Cardiac muscle cell (in vitro differentiated cells and primary cell): ENCODE measurements at regions not wholly inside any gene's neighbourhood (a gene's known extent, or its start where the extent isn't known, plus 50 kb on each side); places are given as distances from the start of the nearest gene placed in this dataset.

Experiments used
- DNase-seq, 2 donors: peaks; one replicate each; pipeline versions ENCODE4 v3.0.0 to v3.0.0-alpha.2; 2010 to 2017; ENCODE audit warnings: low read depth in 1 of 2, low spot score in 1 of 2
- H3K27ac ChIP-seq: fragments of 200-600 bp; sonication (generic); 2 replicates; pipeline ENCODE4 v1.5.1; 2016
- H3K27me3 ChIP-seq: fragments of 200-600 bp; sonication (generic); 2 replicates; pipeline ENCODE4 v1.6.0; 2016; ENCODE audit warnings: control low read depth
- H3K36me3 ChIP-seq: fragments of 200-600 bp; sonication (generic); 2 replicates; pipeline ENCODE4 v1.5.1; 2016; ENCODE audit warnings: control low read depth
- H3K4me1 ChIP-seq: fragments of 200-600 bp; sonication (generic); 2 replicates; pipeline ENCODE4 v1.8.1; 2017; ENCODE audit warnings: low read depth, mild to moderate bottlenecking, mixed run types
- H3K4me3 ChIP-seq: fragments of 200-600 bp; sonication (generic); 2 replicates; pipeline ENCODE4 v1.5.1; 2016; ENCODE audit warnings: mild to moderate bottlenecking
- H3K9me3 ChIP-seq: fragments of 200-600 bp; sonication (generic); 2 replicates; pipeline ENCODE4 v1.5.1; 2017; ENCODE audit warnings: low read depth, mild to moderate bottlenecking, control low read depth
- CTCF ChIP-seq: IDR thresholded peaks from 2 replicates; pipeline ENCODE4 v1.5.1; 2012; ENCODE audit warnings: low read depth, mild to moderate bottlenecking, low read length

- no peaks in the 10 kb centered on the region for H3K9me3 ChIP-seq
- no peaks in the 10 kb centered on the region for H3K4me1 ChIP-seq
- no peak for TF ChIP-seq CTCF
- no peak overlapping the region for H3K27ac ChIP-seq
- no peak overlapping the region for H3K4me3 ChIP-seq
- peak; percentile 12 to 16 for DNase-seq
- no peaks in the 10 kb centered on the region for H3K27me3 ChIP-seq
- no peaks in the 10 kb centered on the region for H3K36me3 ChIP-seq
Observed at GRCh38 chr1:80799457-80799856, 1001.3 kb upstream of the ADGRL2 start.

DNA sequence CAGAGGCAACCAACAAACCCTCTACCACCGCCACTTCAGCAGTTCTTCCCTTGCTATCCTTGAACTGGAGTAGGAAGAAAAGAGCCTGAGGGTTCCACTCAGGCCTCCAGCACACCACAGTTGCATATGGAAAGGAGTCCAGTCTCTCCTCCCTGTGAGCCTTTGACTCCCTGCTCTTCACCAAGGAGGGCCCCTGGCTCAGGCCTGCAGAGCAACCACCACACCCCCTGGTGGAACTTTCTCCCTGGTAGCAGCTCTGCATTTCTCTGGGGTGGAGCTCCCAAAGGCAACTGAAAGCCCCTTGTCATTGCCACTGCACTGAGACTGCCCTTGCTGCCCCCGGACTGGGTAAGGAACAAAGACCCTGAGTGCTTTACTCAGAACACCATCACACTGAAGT is 1021.5 kb upstream of the ADGRL2 start:
- no peak overlapping the region for H3K27ac ChIP-seq
- H3K36me3 ChIP-seq = no peaks in the 10 kb centered on the region
- no peak overlapping the region for H3K4me3 ChIP-seq
- no peaks in the 10 kb centered on the region for H3K4me1 ChIP-seq
- H3K9me3 ChIP-seq = no peaks in the 10 kb centered on the region
- H3K27me3 ChIP-seq = no peaks in the 10 kb centered on the region
- no peak for TF ChIP-seq CTCF
- no peak for DNase-seq

GRCh38 chr1:80778094-80778840 is 1022.5 kb upstream of the ADGRL2 start:
- H3K9me3 ChIP-seq = no peaks in the 10 kb centered on the region
- H3K36me3 ChIP-seq = no peaks in the 10 kb centered on the region
- DNase-seq = no peak
- H3K27ac ChIP-seq = no peak overlapping the region
- H3K27me3 ChIP-seq = no peaks in the 10 kb centered on the region
- H3K4me1 ChIP-seq = no peaks in the 10 kb centered on the region
- H3K4me3 ChIP-seq = no peak overlapping the region
- no peak for TF ChIP-seq CTCF

GRCh38 chr1:80776266-80776665 is 1024.5 kb upstream of the ADGRL2 start:
- H3K36me3 ChIP-seq = no peaks in the 10 kb centered on the region
- H3K27me3 ChIP-seq = no peaks in the 10 kb centered on the region
- H3K9me3 ChIP-seq = no peaks in the 10 kb centered on the region
- no peak for TF ChIP-seq CTCF
- H3K27ac ChIP-seq = no peak overlapping the region
- DNase-seq = no peak
- no peaks in the 10 kb centered on the region for H3K4me1 ChIP-seq
- no peak overlapping the region for H3K4me3 ChIP-seq

GRCh38 chr1:80769208-80769750 is 1031.5 kb upstream of the ADGRL2 start:
- Histone ChIP-seq H3K27me3 (no peaks in the 10 kb centered on the region), H3K36me3 (no peaks in the 10 kb centered on the region), H3K4me3 (no peak overlapping the region), H3K27ac (no peak overlapping the region), H3K9me3 (no peaks in the 10 kb centered on the region), H3K4me1 (no peaks in the 10 kb centered on the region)
- no peak for TF ChIP-seq CTCF
- no peak for DNase-seq
